ENCODE measurements at regions not wholly inside any gene's neighbourhood (a gene's known extent, or its start where the extent isn't known, plus 50 kb on each side); places are given as distances from the start of the nearest gene placed in this dataset.

- Histone ChIP-seq H3K36me3 (ENCODE audit: control insufficient read depth in 2 of 4, insufficient read depth in 4 of 4, low read length in 3 of 4) (no peaks in the 10 kb centered on the region), H2BK20ac (ENCODE audit: low read length) (no peak overlapping the region), H3K23ac (ENCODE audit: insufficient read length) (no peak overlapping the region), H3K27ac (ENCODE audit: low read depth, low read length) (no peak overlapping the region), H3K4ac (replicated peaks; ENCODE audit: insufficient read length, low read depth, low read length) (no peak overlapping the region), H2BK120ac (replicated peaks; ENCODE audit: low read depth, low read length) (no peak overlapping the region), H2AFZ (ENCODE audit: low read length) (no peak overlapping the region), H3K4me1 (replicated peaks in 1 of 4; ENCODE audit: control insufficient read depth in 3 of 4, insufficient read depth in 4 of 4, low read length in 3 of 4) (peaks cover 0 to 5% (median 0%) of the 10 kb centered on the region in 4 experiments; a peak in 1 of 7 replicates), H3K18ac (ENCODE audit: extremely low read depth, low read length) (no peak overlapping the region), H3K79me2 (ENCODE audit: control insufficient read depth in 1 of 2, insufficient read depth in 2 of 2, low read length in 2 of 2) (no peaks in the 10 kb centered on the region), H3K79me1 (ENCODE audit: low read depth, low read length) (no peaks in the 10 kb centered on the region), H3K4me3 (ENCODE audit: extremely low read depth in 1 of 4, insufficient read depth in 2 of 4, low read depth in 3 of 4, low read length in 4 of 4) (no peak overlapping the region), H3K14ac (ENCODE audit: insufficient read length) (no peak overlapping the region), H3K4me2 (ENCODE audit: insufficient read depth in 1 of 2, low read depth in 2 of 2, low read length in 2 of 2) (no peak overlapping the region), H3K9ac (replicated peaks in 1 of 4; ENCODE audit: extremely low read depth in 1 of 4, low read depth in 3 of 4, low read length in 3 of 4) (no peak overlapping the region), H2BK5ac (ENCODE audit: low read depth, low read length) (no peak overlapping the region), H4K91ac (replicated peaks; ENCODE audit: insufficient read length, low read length) (no peak overlapping the region), H3K9me3 (ENCODE audit: insufficient read depth in 2 of 2, low read depth in 1 of 2, low read length in 1 of 2) (no peaks in the 10 kb centered on the region), H4K8ac (ENCODE audit: extremely low read depth, insufficient read depth, low read length) (no peak overlapping the region), H2BK12ac (ENCODE audit: low read depth, low read length) (no peak overlapping the region), H4K20me1 (replicated peaks in 1 of 2; ENCODE audit: control insufficient read depth in 1 of 2, insufficient read depth in 2 of 2, low read length in 2 of 2) (peaks cover 0 to under 1% of the 10 kb centered on the region in 2 experiments), H3K27me3 (replicated peaks in 1 of 4; ENCODE audit: control insufficient read depth in 3 of 4, extremely low read depth in 1 of 4, insufficient read depth in 3 of 4, low read length in 3 of 4) (no peaks in the 10 kb centered on the region; a peak in 1 of 7 replicates), H2BK15ac (ENCODE audit: low read length) (no peak overlapping the region), H2AK5ac (ENCODE audit: low read depth, low read length) (no peak overlapping the region), H3K56ac (replicated peaks; ENCODE audit: insufficient read length, low read depth, low read length) (no peak overlapping the region), H4K5ac (ENCODE audit: insufficient read length, low read depth, low read length) (no peak overlapping the region), H3K23me2 (ENCODE audit: low read depth, low read length) (no peaks in the 10 kb centered on the region)
- DNase-seq (ENCODE audit: low read depth in 1 of 2, low spot score in 2 of 2) = no peak
- POLR2A ChIA-PET (ENCODE audit: partially characterized antibody) = no interaction called here
- CTCF ChIA-PET (ENCODE audit: partially characterized antibody) = no interaction called here
- 92% methylated on average over 2 of the region's 2 CpGs; no CpG with 5 or more reads in 1 of the 2 experiments for WGBS, 2 experiments (ENCODE audit: extremely low coverage in 1 of 2, insufficient coverage in 1 of 2, insufficient read length in 1 of 2, insufficient replicate concordance in 2 of 2, low coverage in 1 of 2, low lambda C conversion rate in 2 of 2, missing lambda C conversion rate in 1 of 2)
- FAIRE-seq = no peak
- TF ChIP-seq TCF12 (IDR thresholded peaks at IDR 0.05; ENCODE audit: low read depth, low read length) (no peak), TEAD4 (IDR thresholded peaks at IDR 0.05; ENCODE audit: low read depth, low read length) (no peak), ATF2 (IDR thresholded peaks at IDR 0.05; ENCODE audit: low read length) (no peak), KDM5A (IDR thresholded peaks at IDR 0.05; ENCODE audit: low read length) (no peak), MAFK (IDR thresholded peaks at IDR 0.05; ENCODE audit: low read depth, low read length) (no peak), ZNF274 (IDR thresholded peaks at IDR 0.05; ENCODE audit: borderline replicate concordance, extremely low read depth, low read length) (no peak), SIRT6 (IDR thresholded peaks at IDR 0.05; ENCODE audit: low read length) (no peak), EP300 (IDR thresholded peaks at IDR 0.05; ENCODE audit: borderline replicate concordance in 1 of 2, low read depth in 2 of 2, low read length in 2 of 2) (no peak), TAF7 (optimal IDR thresholded peaks at IDR 0.05; ENCODE audit: borderline replicate concordance, low read depth, low read length) (no peak), SP2 (IDR thresholded peaks at IDR 0.05; ENCODE audit: low read length) (no peak), HDAC2 (IDR thresholded peaks at IDR 0.05; ENCODE audit: borderline replicate concordance in 1 of 2, low read depth in 2 of 2, low read length in 2 of 2) (no peak), KDM4A (IDR thresholded peaks at IDR 0.05; ENCODE audit: low read depth, low read length, severe bottlenecking) (no peak), ATF3 (IDR thresholded peaks at IDR 0.05; ENCODE audit: insufficient read depth, low read depth, low read length) (no peak)
Measured at GRCh38 chr1:68317543-68317942, 85.2 kb upstream of the WLS start.
